Neural cell (in vitro differentiated cells): ENCODE measurements at regions not wholly inside any gene's neighbourhood (a gene's known extent, or its start where the extent isn't known, plus 50 kb on each side); places are given as distances from the start of the nearest gene placed in this dataset.

Experiments used
- H2AFZ ChIP-seq: fragments of 200-600, 300-800 bp; sonication (generic), shearing (Covaris generic); 2 replicates; pipeline ENCODE4 v1.6.0; 2014; ENCODE audit warnings: low read depth, mild to moderate bottlenecking, antibody characterized with exemption, low read length, moderate library complexity
- H3F3A ChIP-seq: fragments of 200-600 bp; shearing (Covaris generic); 2 replicates; pipeline ENCODE4 v1.6.1; 2016; ENCODE audit warnings: mild to moderate bottlenecking, moderate library complexity, mixed read lengths, antibody characterized with exemption, low read length; ENCODE audit not compliant: insufficient read depth, poor library complexity, severe bottlenecking
- H3K27ac ChIP-seq: fragments of 200-600, 300-800 bp; sonication (generic), shearing (Covaris generic); 2 replicates; pipeline ENCODE4 v1.5.1; 2014; ENCODE audit warnings: mild to moderate bottlenecking, low read length, moderate library complexity
- H3K27me3 ChIP-seq: fragments of 300-800, 200-600 bp; sonication (generic), shearing (Covaris generic); 2 replicates; pipeline ENCODE4 v1.6.0; 2014; ENCODE audit warnings: mild to moderate bottlenecking, low read depth, low read length, moderate library complexity; ENCODE audit not compliant: insufficient read depth
- H3K36me3 ChIP-seq: fragments of 300-800, 200-600 bp; sonication (generic), shearing (Covaris generic); 2 replicates; pipeline ENCODE4 v1.5.1; 2014; ENCODE audit warnings: mild to moderate bottlenecking, antibody characterized with exemption, low read length, moderate library complexity; ENCODE audit not compliant: insufficient read depth
- H3K4me2 ChIP-seq: fragments of 300-800, 200-600 bp; sonication (generic), shearing (Covaris generic); 2 replicates; pipeline ENCODE4 v1.6.0; 2014; ENCODE audit warnings: mild to moderate bottlenecking, low read length
- H3K4me3 ChIP-seq: fragments of 300-800, 200-600 bp; sonication (generic), shearing (Covaris generic); 2 replicates; pipeline ENCODE4 v1.5.1; 2014; ENCODE audit warnings: mild to moderate bottlenecking, low read length, moderate library complexity
- H3K79me2 ChIP-seq: fragments of 200-600 bp; shearing (Covaris generic); replicated peaks from 2 replicates; pipeline ENCODE4 v1.6.0; 2014; ENCODE audit warnings: mild to moderate bottlenecking, low read length, moderate library complexity; ENCODE audit not compliant: insufficient read depth
- H3K9ac ChIP-seq: fragments of 300-800, 200-600 bp; sonication (generic), shearing (Covaris generic); 2 replicates; pipeline ENCODE4 v1.6.1; 2016; ENCODE audit warnings: mild to moderate bottlenecking, low read length, mixed read lengths
- H3K9me2 ChIP-seq: fragments of 200-600 bp; shearing (Covaris generic); 2 replicates; pipeline ENCODE4 v1.6.1; 2016; ENCODE audit warnings: mild to moderate bottlenecking, low read length, mixed read lengths; ENCODE audit not compliant: insufficient read depth
- H3K9me3 ChIP-seq: fragments of 200-600, 300-800 bp; sonication (generic), shearing (Covaris generic); 2 replicates; pipeline ENCODE4 v1.6.1; 2016; ENCODE audit warnings: mild to moderate bottlenecking, mixed run types, low read length, moderate library complexity, mixed read lengths
- H4K20me1 ChIP-seq: fragments of 200-600 bp; shearing (Covaris generic); 2 replicates; pipeline ENCODE4 v1.6.1; 2016; ENCODE audit warnings: mild to moderate bottlenecking, mixed run types; ENCODE audit not compliant: insufficient read depth
- CTCF ChIP-seq: fragments of 450-650 bp; IDR thresholded peaks from 2 replicates; pipeline ENCODE4 v1.5.1; 2014; ENCODE audit warnings: antibody characterized with exemption, mild to moderate bottlenecking, moderate library complexity; ENCODE audit not compliant: poor library complexity, severe bottlenecking
- EP300 ChIP-seq: fragments of 450-650 bp; conservative IDR thresholded peaks from 2 replicates; pipeline ENCODE4 v1.6.1; 2014; ENCODE audit warnings: antibody characterized with exemption, mild to moderate bottlenecking, moderate library complexity; ENCODE audit not compliant: poor library complexity, severe bottlenecking
- EZH2 ChIP-seq: fragments of 200-600, 300-800 bp; shearing (Covaris generic), sonication (generic); IDR thresholded peaks from 2 replicates; pipeline ENCODE4 v1.6.1; 2014; ENCODE audit warnings: antibody characterized with exemption, low read length, borderline replicate concordance, mild to moderate bottlenecking; ENCODE audit not compliant: insufficient read depth, poor library complexity, severe bottlenecking
- MXI1 ChIP-seq: fragments of 450-650 bp; conservative IDR thresholded peaks from 2 replicates; pipeline ENCODE4 v1.6.1; 2014; ENCODE audit warnings: antibody characterized with exemption, mild to moderate bottlenecking; ENCODE audit not compliant: poor library complexity, severe bottlenecking
- POLR2AphosphoS5 ChIP-seq: IDR thresholded peaks from 2 replicates; pipeline ENCODE4 v1.6.1; 2012
- RAD21 ChIP-seq: fragments of 450-650 bp; conservative IDR thresholded peaks from 2 replicates; pipeline ENCODE4 v1.6.1; 2014; ENCODE audit warnings: antibody characterized with exemption, mild to moderate bottlenecking, moderate library complexity
- SMC3 ChIP-seq: fragments of 450-650 bp; conservative IDR thresholded peaks from 2 replicates; pipeline ENCODE4 v1.6.1; 2014; ENCODE audit warnings: antibody characterized with exemption, mild to moderate bottlenecking, moderate library complexity; ENCODE audit not compliant: poor library complexity
- TAF1 ChIP-seq: IDR thresholded peaks from 2 replicates; pipeline ENCODE4 v1.6.1; 2012; ENCODE audit warnings: low read depth
- TF ChIP-seq, protein P1 (sequence below): IDR thresholded peaks from 2 replicates; pipeline ENCODE4 v1.6.1; 2012; ENCODE audit warnings: borderline replicate concordance

GRCh38 chr22:27128461-27129085 is 471.2 kb downstream of the MIAT start (continued):
- TF ChIP-seq EZH2 = no peak
- no peak for TF ChIP-seq RAD21

GRCh38 chr22:27129266-27129665 is 471.9 kb downstream of the MIAT start:
- TF ChIP-seq RAD21 (no peak), TAF1 (no peak), SMC3 (no peak), POLR2AphosphoS5 (no peak), EP300 (no peak), MXI1 (no peak), CTCF (no peak), EZH2 (no peak)
- TF ChIP-seq, protein P1, sequence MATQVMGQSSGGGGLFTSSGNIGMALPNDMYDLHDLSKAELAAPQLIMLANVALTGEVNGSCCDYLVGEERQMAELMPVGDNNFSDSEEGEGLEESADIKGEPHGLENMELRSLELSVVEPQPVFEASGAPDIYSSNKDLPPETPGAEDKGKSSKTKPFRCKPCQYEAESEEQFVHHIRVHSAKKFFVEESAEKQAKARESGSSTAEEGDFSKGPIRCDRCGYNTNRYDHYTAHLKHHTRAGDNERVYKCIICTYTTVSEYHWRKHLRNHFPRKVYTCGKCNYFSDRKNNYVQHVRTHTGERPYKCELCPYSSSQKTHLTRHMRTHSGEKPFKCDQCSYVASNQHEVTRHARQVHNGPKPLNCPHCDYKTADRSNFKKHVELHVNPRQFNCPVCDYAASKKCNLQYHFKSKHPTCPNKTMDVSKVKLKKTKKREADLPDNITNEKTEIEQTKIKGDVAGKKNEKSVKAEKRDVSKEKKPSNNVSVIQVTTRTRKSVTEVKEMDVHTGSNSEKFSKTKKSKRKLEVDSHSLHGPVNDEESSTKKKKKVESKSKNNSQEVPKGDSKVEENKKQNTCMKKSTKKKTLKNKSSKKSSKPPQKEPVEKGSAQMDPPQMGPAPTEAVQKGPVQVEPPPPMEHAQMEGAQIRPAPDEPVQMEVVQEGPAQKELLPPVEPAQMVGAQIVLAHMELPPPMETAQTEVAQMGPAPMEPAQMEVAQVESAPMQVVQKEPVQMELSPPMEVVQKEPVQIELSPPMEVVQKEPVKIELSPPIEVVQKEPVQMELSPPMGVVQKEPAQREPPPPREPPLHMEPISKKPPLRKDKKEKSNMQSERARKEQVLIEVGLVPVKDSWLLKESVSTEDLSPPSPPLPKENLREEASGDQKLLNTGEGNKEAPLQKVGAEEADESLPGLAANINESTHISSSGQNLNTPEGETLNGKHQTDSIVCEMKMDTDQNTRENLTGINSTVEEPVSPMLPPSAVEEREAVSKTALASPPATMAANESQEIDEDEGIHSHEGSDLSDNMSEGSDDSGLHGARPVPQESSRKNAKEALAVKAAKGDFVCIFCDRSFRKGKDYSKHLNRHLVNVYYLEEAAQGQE = no peak
- H3K27ac ChIP-seq = no peak overlapping the region
- no peaks in the 10 kb centered on the region for H3K79me2 ChIP-seq
- H3K27me3 ChIP-seq = no peaks in the 10 kb centered on the region
- H3K4me3 ChIP-seq = no peak overlapping the region
- H3K36me3 ChIP-seq = no peaks in the 10 kb centered on the region
- no peak overlapping the region for H2AFZ ChIP-seq
- H3K9ac ChIP-seq = no peak overlapping the region
- H3K4me2 ChIP-seq = no peak overlapping the region
- no peaks in the 10 kb centered on the region for H3K9me2 ChIP-seq
- H4K20me1 ChIP-seq = no peaks in the 10 kb centered on the region
- H3F3A ChIP-seq = no peaks in the 10 kb centered on the region
- H3K9me3 ChIP-seq = no peaks in the 10 kb centered on the region

DNA sequence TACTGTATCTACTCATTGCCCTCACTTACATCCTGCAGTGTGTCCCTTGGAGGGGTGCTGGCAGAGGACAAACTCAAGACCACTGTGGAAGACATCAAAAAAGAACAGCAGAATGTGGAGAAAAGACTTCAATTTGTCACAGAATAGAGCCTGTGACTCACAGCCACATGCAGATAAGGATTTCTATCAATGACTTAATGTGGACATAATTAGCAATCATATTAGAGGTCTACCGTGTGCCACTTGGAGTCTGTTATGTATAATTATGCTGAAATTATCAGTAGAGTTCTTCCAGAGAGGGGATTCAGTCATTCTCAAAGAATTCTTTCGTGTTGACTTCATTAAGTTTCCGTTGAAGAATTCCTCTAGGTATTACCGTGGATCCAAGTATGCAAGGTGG is 473.5 kb downstream of the MIAT start:
- no peaks in the 10 kb centered on the region for H3K36me3 ChIP-seq
- no peaks in the 10 kb centered on the region for H3K9me3 ChIP-seq
- H2AFZ ChIP-seq = no peak overlapping the region
- H3K79me2 ChIP-seq = no peaks in the 10 kb centered on the region
- no peak for TF ChIP-seq TAF1
- TF ChIP-seq RAD21 = no peak
- TF ChIP-seq CTCF = no peak
- no peaks in the 10 kb centered on the region for H3K27me3 ChIP-seq
- H3K9ac ChIP-seq = no peak overlapping the region
- H3K4me2 ChIP-seq = no peak overlapping the region
- no peak overlapping the region for H3K27ac ChIP-seq
- no peaks in the 10 kb centered on the region for H3F3A ChIP-seq
- no peaks in the 10 kb centered on the region for H4K20me1 ChIP-seq
- no peak overlapping the region for H3K4me3 ChIP-seq
- H3K9me2 ChIP-seq = no peaks in the 10 kb centered on the region
